ENCODE measurements at regions not wholly inside any gene's neighbourhood (a gene's known extent, or its start where the extent isn't known, plus 50 kb on each side); places are given as distances from the start of the nearest gene placed in this dataset.

DNA sequence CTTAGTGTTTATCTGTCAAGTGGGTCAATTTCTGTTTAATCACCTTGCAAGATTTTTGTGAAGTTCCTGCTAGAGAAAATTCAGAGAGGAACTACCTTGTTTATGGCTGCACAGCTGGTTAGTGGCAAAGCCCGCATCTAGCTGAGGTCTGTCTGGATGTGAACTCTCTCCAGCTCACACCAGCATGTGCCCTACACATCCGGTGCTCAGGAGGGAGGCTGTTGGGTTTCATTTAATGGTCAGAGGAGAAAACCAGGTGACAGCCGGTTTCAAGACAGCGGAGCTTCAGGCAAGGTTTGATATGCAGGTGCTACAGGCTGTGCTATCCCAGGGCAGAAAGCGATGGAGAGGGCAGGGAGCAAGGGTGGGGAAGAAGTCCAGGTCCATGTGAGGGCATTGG, 351.1 kb downstream of the ACTR3B start:
- TF ChIP-seq CTCF (conservative IDR thresholded peaks at IDR 0.05; ENCODE audit: low read depth, low read length) (no peak), RAD21 (IDR thresholded peaks at IDR 0.05; ENCODE audit: low read length) (no peak), POLR2A (IDR thresholded peaks at IDR 0.05; ENCODE audit: low read depth, low read length) (no peak), CHD1 (IDR thresholded peaks at IDR 0.05; ENCODE audit: low read depth, low read length) (no peak)
- TF ChIP-seq, protein P1, sequence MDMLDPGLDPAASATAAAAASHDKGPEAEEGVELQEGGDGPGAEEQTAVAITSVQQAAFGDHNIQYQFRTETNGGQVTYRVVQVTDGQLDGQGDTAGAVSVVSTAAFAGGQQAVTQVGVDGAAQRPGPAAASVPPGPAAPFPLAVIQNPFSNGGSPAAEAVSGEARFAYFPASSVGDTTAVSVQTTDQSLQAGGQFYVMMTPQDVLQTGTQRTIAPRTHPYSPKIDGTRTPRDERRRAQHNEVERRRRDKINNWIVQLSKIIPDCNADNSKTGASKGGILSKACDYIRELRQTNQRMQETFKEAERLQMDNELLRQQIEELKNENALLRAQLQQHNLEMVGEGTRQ (IDR thresholded peaks at IDR 0.05; ENCODE audit: low read depth, low read length): no peak
